ENCODE measurements at regions not wholly inside any gene's neighbourhood (a gene's known extent, or its start where the extent isn't known, plus 50 kb on each side); places are given as distances from the start of the nearest gene placed in this dataset.

DNA sequence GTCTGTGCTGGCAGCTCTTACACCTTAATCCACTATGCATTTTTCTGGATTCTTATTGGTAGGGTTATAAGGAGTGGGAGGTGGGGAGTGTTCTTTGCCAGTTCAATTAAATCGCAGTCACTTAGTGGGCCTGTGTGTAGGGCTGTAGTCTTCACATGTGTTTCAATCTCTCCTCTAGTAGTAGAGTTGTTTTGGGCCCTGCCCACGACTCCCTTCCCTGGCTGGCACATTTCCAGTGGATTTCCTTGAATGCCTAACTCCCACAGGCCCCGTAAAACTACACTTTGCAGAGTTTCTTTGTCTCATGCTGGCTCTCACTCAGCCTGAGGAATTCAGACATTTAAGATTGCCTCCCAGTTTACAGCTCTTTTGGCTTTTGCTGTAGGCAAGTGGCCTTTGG lies 414.0 kb upstream of the OPRM1 start:
- TF ChIP-seq, protein P1, sequence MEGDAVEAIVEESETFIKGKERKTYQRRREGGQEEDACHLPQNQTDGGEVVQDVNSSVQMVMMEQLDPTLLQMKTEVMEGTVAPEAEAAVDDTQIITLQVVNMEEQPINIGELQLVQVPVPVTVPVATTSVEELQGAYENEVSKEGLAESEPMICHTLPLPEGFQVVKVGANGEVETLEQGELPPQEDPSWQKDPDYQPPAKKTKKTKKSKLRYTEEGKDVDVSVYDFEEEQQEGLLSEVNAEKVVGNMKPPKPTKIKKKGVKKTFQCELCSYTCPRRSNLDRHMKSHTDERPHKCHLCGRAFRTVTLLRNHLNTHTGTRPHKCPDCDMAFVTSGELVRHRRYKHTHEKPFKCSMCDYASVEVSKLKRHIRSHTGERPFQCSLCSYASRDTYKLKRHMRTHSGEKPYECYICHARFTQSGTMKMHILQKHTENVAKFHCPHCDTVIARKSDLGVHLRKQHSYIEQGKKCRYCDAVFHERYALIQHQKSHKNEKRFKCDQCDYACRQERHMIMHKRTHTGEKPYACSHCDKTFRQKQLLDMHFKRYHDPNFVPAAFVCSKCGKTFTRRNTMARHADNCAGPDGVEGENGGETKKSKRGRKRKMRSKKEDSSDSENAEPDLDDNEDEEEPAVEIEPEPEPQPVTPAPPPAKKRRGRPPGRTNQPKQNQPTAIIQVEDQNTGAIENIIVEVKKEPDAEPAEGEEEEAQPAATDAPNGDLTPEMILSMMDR (IDR thresholded peaks at IDR 0.05; ENCODE audit: extremely low read depth, missing control alignments) = no peak
- DNase-seq (ENCODE audit: low spot score) = no peak

DNA sequence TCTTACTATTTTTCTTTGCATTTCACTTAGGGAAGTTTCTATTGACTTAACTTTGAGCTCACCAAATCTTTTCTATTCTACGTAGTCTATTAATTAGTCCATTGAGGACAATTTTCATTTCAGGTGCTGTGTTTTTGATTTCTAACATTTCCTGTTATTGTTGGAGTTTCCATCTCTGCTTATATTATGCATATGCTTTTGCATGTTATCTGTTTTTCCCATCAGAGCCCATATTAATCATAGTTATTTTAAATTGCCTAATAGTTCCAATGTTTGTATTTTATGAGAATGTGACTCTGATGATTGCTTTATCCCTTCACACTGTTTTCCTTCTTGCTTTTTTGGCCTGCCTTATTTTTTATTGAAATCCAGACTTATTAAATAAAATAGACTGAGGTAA lies 414.5 kb upstream of the OPRM1 start:
- no peak for DNase-seq (ENCODE audit: low spot score)
- TF ChIP-seq, protein P1 (IDR thresholded peaks at IDR 0.05; ENCODE audit: extremely low read depth, missing control alignments) = no peak

DNA sequence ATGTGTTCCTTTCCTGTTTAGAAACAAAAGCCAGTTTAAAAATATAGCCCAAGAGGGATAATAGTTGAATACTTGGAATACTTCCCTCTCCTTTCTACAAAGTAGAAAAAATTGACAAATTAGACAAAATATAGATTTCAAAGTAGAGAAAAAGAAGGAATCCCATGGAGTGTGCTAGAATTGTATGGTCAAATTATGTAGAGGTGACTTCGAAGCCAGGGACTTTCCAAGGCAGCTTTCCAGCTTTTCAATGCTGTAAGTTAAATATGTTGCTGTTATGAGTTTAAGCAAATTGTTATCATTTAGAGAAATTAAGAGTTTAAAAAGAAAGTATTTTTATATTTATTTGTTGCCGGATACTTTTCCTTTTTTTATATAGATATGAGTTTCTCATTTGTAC lies 415.5 kb upstream of the OPRM1 start:
- DNase-seq (ENCODE audit: low spot score) = no peak
- TF ChIP-seq, protein P1 (IDR thresholded peaks at IDR 0.05; ENCODE audit: extremely low read depth, missing control alignments) = no peak

DNA sequence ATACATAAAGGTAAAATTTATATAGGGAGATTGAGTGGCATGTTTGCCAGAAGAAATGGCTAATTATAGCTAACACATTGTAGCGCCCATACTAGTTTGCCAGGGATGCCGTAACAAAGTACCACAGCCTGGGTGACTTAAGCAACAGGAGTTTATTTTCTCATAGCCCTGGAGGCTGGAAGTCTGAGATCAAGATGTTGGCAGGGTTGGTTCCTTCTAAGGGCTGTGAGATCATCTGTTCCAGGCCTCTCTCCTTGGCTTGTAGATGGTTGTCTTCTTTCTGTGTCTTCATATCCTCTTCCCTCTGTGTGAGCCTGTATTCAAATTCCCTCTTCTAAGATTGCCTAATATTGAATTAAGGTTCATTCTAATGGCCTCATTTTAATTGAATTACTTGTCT lies 417.5 kb upstream of the OPRM1 start:
- TF ChIP-seq, protein P1 (IDR thresholded peaks at IDR 0.05; ENCODE audit: extremely low read depth, missing control alignments) = no peak
- DNase-seq (ENCODE audit: low spot score) = no peak

GRCh38 chr6:153621070-153621469 lies 418.0 kb upstream of the OPRM1 start:
- no peak for DNase-seq (ENCODE audit: low spot score)
- TF ChIP-seq, protein P1 (IDR thresholded peaks at IDR 0.05; ENCODE audit: extremely low read depth, missing control alignments) = no peak

GRCh38 chr6:153618371-153619322 lies 420.4 kb upstream of the OPRM1 start:
- TF ChIP-seq, protein P1 (IDR thresholded peaks at IDR 0.05; ENCODE audit: extremely low read depth, missing control alignments) = no peak
- no peak for DNase-seq (ENCODE audit: low spot score)

- TF ChIP-seq, protein P1 (IDR thresholded peaks at IDR 0.05; ENCODE audit: extremely low read depth, missing control alignments) = no peak
- DNase-seq (ENCODE audit: low spot score) = no peak
Measured at GRCh38 chr6:153616506-153616905, 422.5 kb upstream of the OPRM1 start.

Data from GM20000 (cell line).